Panc1 (cell line): ENCODE measurements at regions not wholly inside any gene's neighbourhood (a gene's known extent, or its start where the extent isn't known, plus 50 kb on each side); places are given as distances from the start of the nearest gene placed in this dataset.

ENCODE experiments used
- ATAC-seq: fragments of 200-7000 bp; cut with Tn5 transposase; 2 replicates; pipeline ENCODE4 v1.9.1; 2020; ENCODE audit warnings: mild to moderate bottlenecking, moderate library complexity
- BruUV-seq: library from RNA; stranded (reverse); fragments of 400-500 nt; replicated peaks from 2 replicates; lab custom pipeline; 2021; lab: Mats Ljungman, UMichigan
- CTCF ChIA-PET: fragments of 300-600 bp; sonication (Branson Sonifier 250); formaldehyde crosslinking; loops from one replicate; lab custom pipeline; 2022; ENCODE audit warnings: antibody characterized with exemption; lab: Charles Lee
- POLR2A ChIA-PET: fragments of 300-600 bp; sonication (Branson Sonifier 250); formaldehyde crosslinking; loops from one replicate; lab custom pipeline; 2022; ENCODE audit warnings: antibody characterized with exemption; lab: Charles Lee
- DNase-seq: peaks from one replicate; pipeline ENCODE4 v3.0.0-alpha.2; 2010; ENCODE audit warnings: low read depth, low spot score
- H3K27ac ChIP-seq: 2 replicates; pipeline ENCODE4 v1.5.1; 2011; ENCODE audit warnings: mild to moderate bottlenecking, low read length, inconsistent platforms
- H3K27me3 ChIP-seq: fragments of 200-500 bp; sonication (Bioruptor generic); 2 replicates; pipeline ENCODE4 v1.6.0; 2014; ENCODE audit warnings: low read length, inconsistent platforms; ENCODE audit not compliant: control insufficient read depth, insufficient read depth
- H3K36me3 ChIP-seq: fragments of 200-500 bp; sonication (Bioruptor generic); 2 replicates; pipeline ENCODE4 v1.5.1; 2014; ENCODE audit warnings: inconsistent platforms, mild to moderate bottlenecking, low read length, moderate library complexity; ENCODE audit not compliant: control insufficient read depth, insufficient read depth
- H3K4me1 ChIP-seq: 2 replicates; pipeline ENCODE4 v1.5.1; 2011; ENCODE audit warnings: inconsistent platforms, mild to moderate bottlenecking, low read length, moderate library complexity; ENCODE audit not compliant: control insufficient read depth, insufficient read depth
- H3K4me3 ChIP-seq, 2 experiments: 2 replicates each; pipeline ENCODE4 v1.5.1; 2011 to 2012; ENCODE audit warnings: low read depth in 2 of 2, low read length in 2 of 2, mild to moderate bottlenecking in 2 of 2, inconsistent platforms in 1 of 2, moderate library complexity in 1 of 2
- H3K9me3 ChIP-seq: fragments of 200-500 bp; sonication (Bioruptor generic); 2 replicates; pipeline ENCODE4 v1.5.1; 2014; ENCODE audit warnings: low read depth, mild to moderate bottlenecking, inconsistent platforms, low read length, moderate library complexity; ENCODE audit not compliant: control insufficient read depth, insufficient read depth
- CTCF ChIP-seq: fragments of 450-650 bp; IDR thresholded peaks from 2 replicates; pipeline ENCODE4 v1.5.1; 2017; ENCODE audit warnings: mild to moderate bottlenecking
- POLR2AphosphoS5 ChIP-seq: IDR thresholded peaks from 2 replicates; pipeline ENCODE4 v1.6.1; 2012; ENCODE audit warnings: mild to moderate bottlenecking, low read depth, low read length, moderate library complexity
- REST ChIP-seq, 2 experiments: IDR thresholded peaks; 2 replicates each; pipeline ENCODE4 v1.6.1; 2011 to 2012; ENCODE audit warnings: low read depth in 2 of 2, control low read depth in 1 of 2, low read length in 1 of 2, mild to moderate bottlenecking in 1 of 2, moderate library complexity in 1 of 2; ENCODE audit not compliant: insufficient read depth in 1 of 2
- SIN3A ChIP-seq: IDR thresholded peaks from 2 replicates; pipeline ENCODE4 v1.6.1; 2012; ENCODE audit warnings: low read depth, mild to moderate bottlenecking, low read length, moderate library complexity, borderline replicate concordance; ENCODE audit not compliant: insufficient read depth
- TCF7L2 ChIP-seq: IDR thresholded peaks from 2 replicates; pipeline ENCODE4 v1.6.1; 2011; ENCODE audit warnings: mild to moderate bottlenecking, low read depth, low read length, inconsistent platforms
- in situ Hi-C: cut with HindIII; loops from 2 replicates; pipeline ENCODE4 v1.10.0; 2016; ENCODE audit warnings: low sequenced_read_pairs, low pct_unique_long_range_greater_than_20kb
- intact Hi-C: fragments of 100-400 bp; cut with micrococcal nuclease; formaldehyde crosslinking; loops from one replicate; pipeline ENCODE4 v1.10.0; 2022; ENCODE audit not compliant: unreplicated experiment

- no peaks in the 10 kb centered on the region for H3K36me3 ChIP-seq
- BruUV-seq: no TSS peak
- H3K27ac ChIP-seq: no peak overlapping the region
- ATAC-seq (no peak), DNase-seq (no peak)
- POLR2A ChIA-PET: no interaction called here
- no peaks in the 10 kb centered on the region for H3K27me3 ChIP-seq
- intact Hi-C loops: no loop called here
- TF ChIP-seq TCF7L2: no peak
- TF ChIP-seq POLR2AphosphoS5: no peak
- TF ChIP-seq CTCF: no peak
- TF ChIP-seq SIN3A: no peak
- no peak for TF ChIP-seq REST (IDR thresholded peaks at IDR 0.05; ENCODE audit: insufficient read depth in 1 of 2, low read depth in 2 of 2, low read length in 1 of 2)
- in situ Hi-C loops: no loop called here
- no peaks in the 10 kb centered on the region for H3K9me3 ChIP-seq
- no peak overlapping the region for H3K4me3 ChIP-seq
- CTCF ChIA-PET: no interaction called here
- H3K4me1 ChIP-seq: no peaks in the 10 kb centered on the region
Observed at GRCh38 chr13:83819156-83819555, 63.1 kb downstream of the SLITRK1 start.

GRCh38 chr13:83816081-83816480 is 66.2 kb downstream of the SLITRK1 start:
- CTCF ChIA-PET: no interaction called here
- ATAC-seq (no peak), DNase-seq (no peak)
- no TSS peak for BruUV-seq
- Histone ChIP-seq H3K27me3 (no peaks in the 10 kb centered on the region), H3K27ac (no peak overlapping the region), H3K9me3 (no peaks in the 10 kb centered on the region), H3K4me3 (no peak overlapping the region), H3K36me3 (no peaks in the 10 kb centered on the region), H3K4me1 (no peaks in the 10 kb centered on the region)
- intact Hi-C loops (no loop called here), in situ Hi-C loops (no loop called here)
- POLR2A ChIA-PET: no interaction called here
- TF ChIP-seq POLR2AphosphoS5 (no peak), TCF7L2 (no peak), REST (IDR thresholded peaks at IDR 0.05; ENCODE audit: insufficient read depth in 1 of 2, low read depth in 2 of 2, low read length in 1 of 2) (no peak), CTCF (no peak), SIN3A (no peak)
